ENCODE measurements at regions not wholly inside any gene's neighbourhood (a gene's known extent, or its start where the extent isn't known, plus 50 kb on each side); places are given as distances from the start of the nearest gene placed in this dataset.

GRCh38 chr13:99883805-99884204 lies 87.8 kb downstream of the ZIC5 start:
- peak overlapping the region; percentile 54; the same call in 1 of the 2 replicates for H2BK15ac ChIP-seq (ENCODE audit: low read length)
- no peak overlapping the region for H4K8ac ChIP-seq (ENCODE audit: extremely low read depth, insufficient read depth, low read length)
- H3K4me1 ChIP-seq (replicated peaks in 1 of 4; ENCODE audit: control insufficient read depth in 3 of 4, insufficient read depth in 4 of 4, low read length in 3 of 4), result peaks cover 0 to 1% (median 0%) of the 10 kb centered on the region in 4 experiments; a peak in 1 of 7 replicates
- no peak overlapping the region for H3K23ac ChIP-seq (ENCODE audit: insufficient read length)
- DNase-seq (ENCODE audit: low read depth in 1 of 2, low spot score in 2 of 2) (peak in 1 of 2 experiments; percentile 22), FAIRE-seq (no peak)
- H3K14ac ChIP-seq (ENCODE audit: insufficient read length), result no peak overlapping the region
- no peaks in the 10 kb centered on the region for H3K79me1 ChIP-seq (ENCODE audit: low read depth, low read length)
- 97% methylated on average over 2 of the region's 2 CpGs; no CpG with 5 or more reads in 1 of the 2 experiments for WGBS, 2 experiments (ENCODE audit: extremely low coverage in 1 of 2, insufficient coverage in 1 of 2, insufficient read length in 1 of 2, insufficient replicate concordance in 2 of 2, low coverage in 1 of 2, low lambda C conversion rate in 2 of 2, missing lambda C conversion rate in 1 of 2)
- H3K9me3 ChIP-seq (ENCODE audit: insufficient read depth in 2 of 2, low read depth in 1 of 2, low read length in 1 of 2), result no peaks in the 10 kb centered on the region
- no peak overlapping the region for H2BK120ac ChIP-seq (replicated peaks; ENCODE audit: low read depth, low read length)
- H3K4me3 ChIP-seq (ENCODE audit: extremely low read depth in 1 of 4, insufficient read depth in 2 of 4, low read depth in 3 of 4, low read length in 4 of 4), result no peak overlapping the region
- no peak overlapping the region for H3K56ac ChIP-seq (replicated peaks; ENCODE audit: insufficient read length, low read depth, low read length)
- no peak overlapping the region for H2AFZ ChIP-seq (ENCODE audit: low read length)
- no peaks in the 10 kb centered on the region for H4K20me1 ChIP-seq (replicated peaks in 1 of 2; ENCODE audit: control insufficient read depth in 1 of 2, insufficient read depth in 2 of 2, low read length in 2 of 2)
- no peak overlapping the region for H3K9ac ChIP-seq (replicated peaks in 1 of 4; ENCODE audit: extremely low read depth in 1 of 4, low read depth in 3 of 4, low read length in 3 of 4)
- no peak for TF ChIP-seq BCL11A (IDR thresholded peaks at IDR 0.05; ENCODE audit: low read depth in 2 of 2, low read length in 2 of 2)
- no peak for TF ChIP-seq CEBPB (IDR thresholded peaks at IDR 0.05; ENCODE audit: low read depth, low read length)
- no peak for TF ChIP-seq GTF2F1 (IDR thresholded peaks at IDR 0.05; ENCODE audit: borderline replicate concordance, low read depth, low read length)
- no peak for TF ChIP-seq E2F6 (IDR thresholded peaks at IDR 0.05)
- H4K91ac ChIP-seq (replicated peaks; ENCODE audit: insufficient read length, low read length), result no peak overlapping the region
- ChIA-PET CTCF (ENCODE audit: partially characterized antibody) (interaction anchor here (0.6 to 10.9 kb wide), 9 partner anchors 9 to 250 kb away, joined by 3 to 55 read pairs (median 4); no protein-coding TSS in a partner anchor), POLR2A (ENCODE audit: partially characterized antibody) (interaction anchor here (0.6 to 1.3 kb wide), 3 partner anchors 8 to 1464 kb away, joined by 3 to 9 read pairs (median 3); no protein-coding TSS in a partner anchor)
- H3K36me3 ChIP-seq (ENCODE audit: control insufficient read depth in 2 of 4, insufficient read depth in 4 of 4, low read length in 3 of 4), result no peaks in the 10 kb centered on the region
- no peak overlapping the region for H2AK5ac ChIP-seq (ENCODE audit: low read depth, low read length)
- H2BK12ac ChIP-seq (ENCODE audit: low read depth, low read length), result no peak overlapping the region; the same call in 1 of the 2 replicates
- H3K23me2 ChIP-seq (ENCODE audit: low read depth, low read length), result no peaks in the 10 kb centered on the region
- no peak overlapping the region for H4K5ac ChIP-seq (ENCODE audit: insufficient read length, low read depth, low read length)
- H3K27me3 ChIP-seq (replicated peaks in 1 of 4; ENCODE audit: control insufficient read depth in 3 of 4, extremely low read depth in 1 of 4, insufficient read depth in 3 of 4, low read length in 3 of 4), result no peaks in the 10 kb centered on the region; a peak in 1 of 7 replicates
- no peak overlapping the region for H3K27ac ChIP-seq (ENCODE audit: low read depth, low read length)
- H2BK5ac ChIP-seq (ENCODE audit: low read depth, low read length), result 0 out of 2 replicates have a peak overlapping the region, but pooled peaks have one; percentile 0
- H3K4me2 ChIP-seq (ENCODE audit: insufficient read depth in 1 of 2, low read depth in 2 of 2, low read length in 2 of 2), result no peak overlapping the region
- no peaks in the 10 kb centered on the region for H3K79me2 ChIP-seq (ENCODE audit: control insufficient read depth in 1 of 2, insufficient read depth in 2 of 2, low read length in 2 of 2)
- H2BK20ac ChIP-seq (ENCODE audit: low read length), result 0 out of 2 replicates have a peak overlapping the region, but pooled peaks have one; percentile 34
- no peak overlapping the region for H3K4ac ChIP-seq (replicated peaks; ENCODE audit: insufficient read length, low read depth, low read length)
- no peak overlapping the region for H3K18ac ChIP-seq (ENCODE audit: extremely low read depth, low read length)

Data from H1 (cell line).